NOMO-1 treated with DMSO at 0.1 percent for 48 hours (cell line): ENCODE measurements at regions not wholly inside any gene's neighbourhood (a gene's known extent, or its start where the extent isn't known, plus 50 kb on each side); places are given as distances from the start of the nearest gene placed in this dataset.
A peak's percentile ranks its signal among the peaks of the same experiment; 100 is the strongest.
"Not testable (repeated sequence)": the region's sequence is repeated elsewhere in the genome, so short reads cannot be mapped to it uniquely, and the experiment has no call there.

Source experiments
- DNase-seq: peaks from one replicate; lab custom pipeline; 2025; ENCODE audit not compliant: unreplicated experiment; lab: John Stamatoyannopoulos, UW

DNA sequence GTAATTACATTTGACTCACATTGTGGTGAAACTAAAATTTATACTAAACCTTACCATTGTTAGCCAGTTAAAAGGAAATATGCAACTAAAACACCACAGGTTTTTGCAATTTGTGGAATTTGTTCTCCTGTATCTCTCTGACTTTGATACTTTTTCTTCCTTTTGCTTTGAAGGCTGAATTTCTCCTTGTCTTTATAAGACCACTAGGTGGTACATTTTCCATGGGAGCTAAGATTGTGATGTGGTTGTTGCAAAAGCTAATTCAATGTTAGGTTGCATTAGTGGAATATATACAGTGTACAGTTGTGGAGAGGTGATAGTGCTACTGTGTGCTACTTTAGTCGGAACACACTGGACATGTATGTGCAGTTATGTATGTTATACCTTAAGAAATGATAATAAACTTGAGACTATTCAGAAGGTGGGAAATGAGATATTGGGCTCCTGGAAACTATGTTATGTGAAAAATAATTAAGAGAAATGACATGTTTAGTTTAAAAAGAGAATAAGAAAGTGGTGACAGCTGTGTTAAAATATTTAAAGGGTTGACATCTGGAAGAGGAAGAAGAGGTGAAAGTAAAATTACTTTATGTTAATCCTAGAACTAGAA is 70.3 kb downstream of the ARL9 start:
- peak; percentile 57 for DNase-seq

DNA sequence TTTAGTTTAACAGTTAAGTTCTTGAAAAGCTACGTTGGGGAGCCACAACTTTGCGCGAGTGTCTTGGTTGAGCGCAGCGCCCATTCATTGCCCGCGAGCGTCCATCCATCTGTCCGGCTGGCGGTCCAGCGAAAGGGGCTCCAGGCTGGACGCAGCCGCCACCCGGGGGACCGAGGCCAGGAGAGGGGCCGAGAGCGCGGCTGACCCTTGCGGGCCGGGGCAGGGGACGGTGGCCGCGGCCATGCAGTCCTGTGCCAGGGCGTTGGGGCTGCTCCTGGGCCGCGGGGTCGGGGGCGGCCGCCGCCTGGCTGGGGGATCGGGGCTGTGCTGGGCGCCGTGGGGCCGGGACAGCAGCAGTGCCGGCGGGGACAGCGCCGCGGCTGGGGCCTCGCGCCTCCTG is 86.8 kb downstream of the ARL9 start:
- DNase-seq, result not testable (repeated sequence)
